ENCODE measurements at regions not wholly inside any gene's neighbourhood (a gene's known extent, or its start where the extent isn't known, plus 50 kb on each side); places are given as distances from the start of the nearest gene placed in this dataset.

- no peak overlapping the region for H2AFZ ChIP-seq (ENCODE audit: low read length)
- no TSS peak for BruUV-seq (replicated peaks)
- no peaks in the 10 kb centered on the region for H3K9me3 ChIP-seq (ENCODE audit: low read length)
- intact Hi-C loops (cut with micrococcal nuclease; ENCODE audit: unreplicated experiment): no loop called here
- no peaks in the 10 kb centered on the region for H3K79me2 ChIP-seq (ENCODE audit: insufficient read depth, low read depth, low read length)
- DNase-seq (ENCODE audit: low spot score): no peak
- H3K4me3 ChIP-seq (ENCODE audit: low read depth, low read length, poor library complexity, severe bottlenecking): no peak overlapping the region
- H4K20me1 ChIP-seq (ENCODE audit: insufficient read depth, low read length): no peaks in the 10 kb centered on the region
- no peak overlapping the region for H3K27ac ChIP-seq (ENCODE audit: low read depth, low read length, poor library complexity, severe bottlenecking)
- ChIA-PET POLR2A (interaction anchor here (0.6 to 1.8 kb wide), 5 partner anchors 9 to 998 kb away, joined by 3 to 8 read pairs (median 4); no protein-coding TSS in a partner anchor), CTCF (ENCODE audit: unreplicated experiment) (no interaction called here)
- no peaks in the 10 kb centered on the region for H3K36me3 ChIP-seq (ENCODE audit: insufficient read depth, low read length)
- no peaks in the 10 kb centered on the region for H3K4me1 ChIP-seq (ENCODE audit: insufficient read depth, low read length, poor library complexity, severe bottlenecking)
- TF ChIP-seq, protein P1, sequence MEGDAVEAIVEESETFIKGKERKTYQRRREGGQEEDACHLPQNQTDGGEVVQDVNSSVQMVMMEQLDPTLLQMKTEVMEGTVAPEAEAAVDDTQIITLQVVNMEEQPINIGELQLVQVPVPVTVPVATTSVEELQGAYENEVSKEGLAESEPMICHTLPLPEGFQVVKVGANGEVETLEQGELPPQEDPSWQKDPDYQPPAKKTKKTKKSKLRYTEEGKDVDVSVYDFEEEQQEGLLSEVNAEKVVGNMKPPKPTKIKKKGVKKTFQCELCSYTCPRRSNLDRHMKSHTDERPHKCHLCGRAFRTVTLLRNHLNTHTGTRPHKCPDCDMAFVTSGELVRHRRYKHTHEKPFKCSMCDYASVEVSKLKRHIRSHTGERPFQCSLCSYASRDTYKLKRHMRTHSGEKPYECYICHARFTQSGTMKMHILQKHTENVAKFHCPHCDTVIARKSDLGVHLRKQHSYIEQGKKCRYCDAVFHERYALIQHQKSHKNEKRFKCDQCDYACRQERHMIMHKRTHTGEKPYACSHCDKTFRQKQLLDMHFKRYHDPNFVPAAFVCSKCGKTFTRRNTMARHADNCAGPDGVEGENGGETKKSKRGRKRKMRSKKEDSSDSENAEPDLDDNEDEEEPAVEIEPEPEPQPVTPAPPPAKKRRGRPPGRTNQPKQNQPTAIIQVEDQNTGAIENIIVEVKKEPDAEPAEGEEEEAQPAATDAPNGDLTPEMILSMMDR (conservative IDR thresholded peaks at IDR 0.05; ENCODE audit: low read length): no peak
- TF ChIP-seq EZH2phosphoT487 (IDR thresholded peaks at IDR 0.05; ENCODE audit: borderline replicate concordance, low read depth, low read length): no peak
- H3K9me2 ChIP-seq (ENCODE audit: insufficient read depth, low read length): no peaks in the 10 kb centered on the region
- H3K4me2 ChIP-seq (ENCODE audit: low read length): no peak overlapping the region
Observed at GRCh38 chr3:67292356-67293121, 294.4 kb downstream of the KBTBD8 start.

- H3K9me2 ChIP-seq (ENCODE audit: insufficient read depth, low read length): no peaks in the 10 kb centered on the region
- H3K4me2 ChIP-seq (ENCODE audit: low read length): no peak overlapping the region
- no peak overlapping the region for H3K27ac ChIP-seq (ENCODE audit: low read depth, low read length, poor library complexity, severe bottlenecking)
- TF ChIP-seq, protein P1 (conservative IDR thresholded peaks at IDR 0.05; ENCODE audit: low read length): no peak
- no peak for TF ChIP-seq EZH2phosphoT487 (IDR thresholded peaks at IDR 0.05; ENCODE audit: borderline replicate concordance, low read depth, low read length)
- no TSS peak for BruUV-seq (replicated peaks)
- H3K9me3 ChIP-seq (ENCODE audit: low read length): no peaks in the 10 kb centered on the region
- no peaks in the 10 kb centered on the region for H3K4me1 ChIP-seq (ENCODE audit: insufficient read depth, low read length, poor library complexity, severe bottlenecking)
- no peaks in the 10 kb centered on the region for H3K36me3 ChIP-seq (ENCODE audit: insufficient read depth, low read length)
- ChIA-PET CTCF (ENCODE audit: unreplicated experiment) (no interaction called here), POLR2A (interaction anchor here (0.8 kb wide), 1 partner anchor 15 kb away, joined by 3 read pairs; no protein-coding TSS in a partner anchor)
- intact Hi-C loops (cut with micrococcal nuclease; ENCODE audit: unreplicated experiment): no loop called here
- H2AFZ ChIP-seq (ENCODE audit: low read length): no peak overlapping the region
- no peak overlapping the region for H3K4me3 ChIP-seq (ENCODE audit: low read depth, low read length, poor library complexity, severe bottlenecking)
- no peaks in the 10 kb centered on the region for H4K20me1 ChIP-seq (ENCODE audit: insufficient read depth, low read length)
- no peaks in the 10 kb centered on the region for H3K79me2 ChIP-seq (ENCODE audit: insufficient read depth, low read depth, low read length)
- no peak for DNase-seq (ENCODE audit: low spot score)
Observed at GRCh38 chr3:67294341-67294740, 296.2 kb downstream of the KBTBD8 start.
